HepG2 (cell line): ENCODE measurements at regions not wholly inside any gene's neighbourhood (a gene's known extent, or its start where the extent isn't known, plus 50 kb on each side); places are given as distances from the start of the nearest gene placed in this dataset.

Source experiments
- ATAC-seq: fragments of 200-7000 bp; cut with Tn5 transposase; 3 replicates; pipeline ENCODE4 v1.9.1; 2020; ENCODE audit warnings: mild to moderate bottlenecking, moderate library complexity
- BruUV-seq: library from RNA; stranded (reverse); fragments of 400-500 nt; replicated peaks from 2 replicates; lab custom pipeline; 2021; lab: Mats Ljungman, UMichigan
- CTCF ChIA-PET: fragments of 300-600 bp; formaldehyde crosslinking; extraction: SDS; loops from one replicate; lab custom pipeline; 2021; ENCODE audit warnings: low total read pairs, inconsistent platforms, low intra/inter-chr PET ratio; lab: Yijun Ruan, JAX
- POLR2A ChIA-PET: fragments of 350-600 bp; sonication (Branson Sonifier 250); formaldehyde crosslinking; loops from one replicate; lab custom pipeline; 2020; ENCODE audit warnings: antibody characterized with exemption, inconsistent platforms; lab: Yijun Ruan, JAX
- DNase-seq: peaks from one replicate; pipeline ENCODE4 v3.0.0-alpha.2; 2015; ENCODE audit warnings: low spot score
- FAIRE-seq: peaks from 3 replicates; lab custom pipeline; 2011; peaks lifted over from hg19 to GRCh38; lab: Jason Lieb, UNC
- H2AFZ ChIP-seq: one replicate; pipeline ENCODE4 v1.6.1; 2011; ENCODE audit warnings: low read length, inconsistent platforms
- H3K27ac ChIP-seq: fragments of 300-600 bp; 3 replicates; pipeline ENCODE4 v1.8.0; 2011; ENCODE audit warnings: mixed run types, mild to moderate bottlenecking, mixed read lengths, low read length, inconsistent platforms; ENCODE audit not compliant: insufficient read depth; ENCODE audit errors: extremely low read length
- H3K27me3 ChIP-seq, 2 experiments: fragments of 200-600 bp in 1 of 2; 2 replicates in 1 of 2; 3 replicates in 1 of 2; pipeline versions ENCODE4 v1.6.0 to v1.8.0; 2011; ENCODE audit warnings: low read length in 2 of 2, mild to moderate bottlenecking in 2 of 2, moderate library complexity in 2 of 2, inconsistent platforms in 1 of 2; ENCODE audit not compliant: insufficient read depth in 2 of 2, control insufficient read depth in 1 of 2
- H3K36me3 ChIP-seq, 2 experiments: fragments of 200-600 bp in 1 of 2; replicated peaks in 1 of 2; 2 replicates in 1 of 2; 3 replicates in 1 of 2; pipeline versions ENCODE4 v1.5.1 to v1.8.0; 2011; ENCODE audit warnings: low read length in 2 of 2, inconsistent platforms in 1 of 2; ENCODE audit not compliant: insufficient read depth in 2 of 2, control insufficient read depth in 1 of 2
- H3K4me1 ChIP-seq: 2 replicates; pipeline ENCODE4 v1.5.1; 2012; ENCODE audit warnings: low read length, inconsistent platforms; ENCODE audit not compliant: insufficient read depth
- H3K4me2 ChIP-seq: 2 replicates; pipeline ENCODE4 v1.6.0; 2011; ENCODE audit warnings: low read depth, low read length, inconsistent platforms
- H3K4me3 ChIP-seq, 3 experiments: fragments of 200-600 bp in 1 of 3; sonication (generic), shearing (Covaris generic) in 1 of 3; replicated peaks in 1 of 3; 2 replicates each; pipeline ENCODE4 v1.5.1; 2011 to 2016; ENCODE audit warnings: low read length in 3 of 3, inconsistent platforms in 2 of 3, low read depth in 2 of 3, mild to moderate bottlenecking in 2 of 3, control low read depth in 1 of 3, mixed read lengths in 1 of 3; ENCODE audit not compliant: insufficient read depth in 1 of 3
- H3K79me2 ChIP-seq: one replicate; pipeline ENCODE4 v1.6.1; 2011; ENCODE audit warnings: low read length, inconsistent platforms; ENCODE audit not compliant: insufficient read depth
- H3K9ac ChIP-seq: 2 replicates; pipeline ENCODE4 v1.6.0; 2011; ENCODE audit warnings: mild to moderate bottlenecking, low read depth, low read length, inconsistent platforms; ENCODE audit not compliant: insufficient read depth
- H3K9me3 ChIP-seq: 2 replicates; pipeline ENCODE4 v1.5.1; 2012; ENCODE audit warnings: mild to moderate bottlenecking, low read length
- H4K20me1 ChIP-seq: 2 replicates; pipeline ENCODE4 v1.6.0; 2011; ENCODE audit warnings: inconsistent platforms, mild to moderate bottlenecking, low read length, moderate library complexity; ENCODE audit not compliant: insufficient read depth
- ARHGAP35 ChIP-seq: sonication (generic); formaldehyde crosslinking; IDR thresholded peaks from 2 replicates; pipeline ENCODE4 v1.9.0; 2022; ENCODE audit warnings: mild to moderate bottlenecking, inconsistent platforms, moderate library complexity, missing genetic modification reagents, borderline replicate concordance
- ARID5B ChIP-seq: IDR thresholded peaks from 2 replicates; pipeline ENCODE4 v1.4.0; 2020; ENCODE audit warnings: mild to moderate bottlenecking, missing genetic modification reagents
- ATF5 ChIP-seq: sonication (generic); formaldehyde crosslinking; IDR thresholded peaks from 2 replicates; pipeline ENCODE4 v1.4.0; 2020; ENCODE audit warnings: mild to moderate bottlenecking, low read depth, missing genetic modification reagents
- GABPB1 ChIP-seq: IDR thresholded peaks from 2 replicates; pipeline ENCODE4 v1.6.1; 2016; ENCODE audit warnings: mild to moderate bottlenecking, missing genetic modification reagents, moderate library complexity, missing compliant biosample characterization
- HNRNPLL ChIP-seq: fragments of 200-400 bp; formaldehyde crosslinking; IDR thresholded peaks from 2 replicates; pipeline ENCODE4 v1.6.1; 2017; ENCODE audit warnings: mild to moderate bottlenecking, low read depth, low read length; ENCODE audit not compliant: poor library complexity, severe bottlenecking
- NPAS2 ChIP-seq: sonication (generic); formaldehyde crosslinking; IDR thresholded peaks from 2 replicates; pipeline ENCODE4 v1.8.0; 2022; ENCODE audit warnings: mild to moderate bottlenecking, missing genetic modification reagents, borderline replicate concordance
- REPIN1 ChIP-seq: sonication (generic); formaldehyde crosslinking; IDR thresholded peaks from 2 replicates; pipeline ENCODE4 v1.8.0; 2022; ENCODE audit warnings: missing genetic modification reagents, low read depth, mild to moderate bottlenecking, borderline replicate concordance
- RFX3 ChIP-seq: IDR thresholded peaks from 2 replicates; pipeline ENCODE4 v1.6.1; 2016; ENCODE audit warnings: missing biosample characterization, missing genetic modification reagents
- SKI ChIP-seq: fragments of 450-650 bp; IDR thresholded peaks from one replicate; pipeline ENCODE4 v1.6.1; 2018; ENCODE audit warnings: mild to moderate bottlenecking; ENCODE audit not compliant: partially characterized antibody
- SKIL ChIP-seq: sonication (generic); formaldehyde crosslinking; IDR thresholded peaks from 2 replicates; pipeline ENCODE4 v1.8.0; 2022; ENCODE audit warnings: missing genetic modification reagents, mild to moderate bottlenecking, moderate library complexity, borderline replicate concordance
- STAT5B ChIP-seq: sonication (generic); formaldehyde crosslinking; IDR thresholded peaks from 2 replicates; pipeline ENCODE4 v1.4.0; 2020; ENCODE audit warnings: missing genetic modification reagents
- ZNF639 ChIP-seq: conservative IDR thresholded peaks from 2 replicates; pipeline ENCODE4 v1.6.1; 2018; ENCODE audit warnings: missing genetic modification reagents
- WGBS: methylation state at CpG from one replicate; pipeline ENCODE4 v1.1.6; 2017; ENCODE audit warnings: low lambda C conversion rate; 5-methylcytosine and 5-hydroxymethylcytosine counted together
- in situ Hi-C: cut with HindIII; loops from 2 replicates; pipeline ENCODE4 v1.10.0; 2017; ENCODE audit warnings: low pct_unique_long_range_greater_than_20kb; ENCODE audit not compliant: extremely low pct_ligation_motif_present
- intact Hi-C: fragments of 100-400 bp; cut with micrococcal nuclease; formaldehyde crosslinking; loops from one replicate; pipeline ENCODE4 v1.10.0; 2022; ENCODE audit not compliant: unreplicated experiment

GRCh38 chr7:125651823-125652528 lies 722.4 kb upstream of the POT1 start (continued):
- TF ChIP-seq ATF5 (CRISPR knock-in tag) (no peak), ARHGAP35 (CRISPR knock-in tag) (no peak)
- TF ChIP-seq, all 625 proteins: peak for 0

- no peak overlapping the region for H3K4me2 ChIP-seq
- WGBS, result 0% methylated on average over 1 of the region's 1 CpG
- no peaks in the 10 kb centered on the region for H3K36me3 ChIP-seq
- no peak overlapping the region for H3K9ac ChIP-seq
- H4K20me1 ChIP-seq, result no peaks in the 10 kb centered on the region
- in situ Hi-C loops (no loop called here), intact Hi-C loops (no loop called here)
- DNase-seq (no peak), ATAC-seq (no peak), FAIRE-seq (no peak)
- H3K4me1 ChIP-seq, result no peaks in the 10 kb centered on the region
- H3K27ac ChIP-seq, result no peak overlapping the region
- H2AFZ ChIP-seq, result no peak overlapping the region
- ChIA-PET CTCF (no interaction called here), POLR2A (no interaction called here)
- no peak overlapping the region for H3K4me3 ChIP-seq
- H3K9me3 ChIP-seq, result no peaks in the 10 kb centered on the region
- H3K79me2 ChIP-seq, result no peaks in the 10 kb centered on the region
- no peaks in the 10 kb centered on the region for H3K27me3 ChIP-seq
- BruUV-seq, result no TSS peak
- TF ChIP-seq RFX3 (CRISPR knock-in tag), result no peak
- TF ChIP-seq STAT5B, result no peak
- no peak for TF ChIP-seq SKIL (CRISPR knock-in tag)
- TF ChIP-seq SKI, result no peak
- TF ChIP-seq GABPB1 (CRISPR knock-in tag), result no peak
- no peak for TF ChIP-seq HNRNPLL
- no peak for TF ChIP-seq NPAS2 (CRISPR knock-in tag)
- TF ChIP-seq ARID5B, result no peak
- TF ChIP-seq REPIN1 (CRISPR knock-in tag), result no peak
- TF ChIP-seq ZNF639 (CRISPR knock-in tag), result no peak
Measured at GRCh38 chr7:125648543-125648942, 718.9 kb upstream of the POT1 start.
